Retinal pigment epithelial cell (primary cell): ENCODE measurements at regions not wholly inside any gene's neighbourhood (a gene's known extent, or its start where the extent isn't known, plus 50 kb on each side); places are given as distances from the start of the nearest gene placed in this dataset.
"Not testable (repeated sequence)": the region's sequence is repeated elsewhere in the genome, so short reads cannot be mapped to it uniquely, and the experiment has no call there.

Source experiments
- DNase-seq: peaks from one replicate; pipeline ENCODE4 v3.0.0-alpha.2; 2010; ENCODE audit warnings: low read depth
- H3K4me3 ChIP-seq: 2 replicates; pipeline ENCODE4 v1.5.1; 2011; ENCODE audit warnings: mild to moderate bottlenecking, low read length, control low read depth, moderate library complexity
- TF ChIP-seq, protein P1 (sequence below): conservative IDR thresholded peaks from 2 replicates; pipeline ENCODE4 v1.5.1; 2011; ENCODE audit warnings: low read depth, low read length, control low read depth, inconsistent platforms

DNA sequence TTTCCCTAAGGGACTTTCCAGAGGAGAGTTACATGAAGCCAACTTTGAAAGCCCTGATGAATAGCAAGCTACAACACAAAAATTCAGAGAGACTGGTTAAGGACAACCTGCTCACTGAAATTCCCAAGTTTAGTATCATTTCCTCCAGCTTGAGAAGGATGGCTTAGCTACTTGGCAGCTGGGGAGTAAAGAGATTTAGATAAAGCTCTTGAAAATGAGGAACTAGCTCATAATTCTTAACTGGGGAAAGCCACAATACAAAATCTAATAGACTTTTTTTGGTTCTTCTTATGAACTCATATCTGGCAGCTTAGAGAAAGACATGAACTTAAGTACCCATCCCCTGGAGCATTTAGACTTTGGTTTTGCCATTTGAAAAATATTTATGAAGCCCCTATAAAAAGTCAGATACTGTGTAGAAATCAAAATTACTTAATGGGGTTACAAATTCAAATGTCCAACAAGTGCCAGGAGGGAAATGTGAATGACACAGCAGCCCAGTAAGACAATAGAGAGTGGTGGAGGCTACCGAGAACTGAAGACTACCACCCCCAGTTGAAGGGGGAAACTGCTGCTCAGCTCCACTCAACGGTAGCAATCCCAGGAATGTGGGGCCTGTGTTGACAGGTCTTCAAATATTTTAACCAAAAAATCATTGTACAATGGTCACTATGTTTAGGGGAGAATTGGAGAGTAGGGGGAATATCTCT is 79.4 kb upstream of the ADRB2 start:
- H3K4me3 ChIP-seq, result no peak overlapping the region
- TF ChIP-seq, protein P1, sequence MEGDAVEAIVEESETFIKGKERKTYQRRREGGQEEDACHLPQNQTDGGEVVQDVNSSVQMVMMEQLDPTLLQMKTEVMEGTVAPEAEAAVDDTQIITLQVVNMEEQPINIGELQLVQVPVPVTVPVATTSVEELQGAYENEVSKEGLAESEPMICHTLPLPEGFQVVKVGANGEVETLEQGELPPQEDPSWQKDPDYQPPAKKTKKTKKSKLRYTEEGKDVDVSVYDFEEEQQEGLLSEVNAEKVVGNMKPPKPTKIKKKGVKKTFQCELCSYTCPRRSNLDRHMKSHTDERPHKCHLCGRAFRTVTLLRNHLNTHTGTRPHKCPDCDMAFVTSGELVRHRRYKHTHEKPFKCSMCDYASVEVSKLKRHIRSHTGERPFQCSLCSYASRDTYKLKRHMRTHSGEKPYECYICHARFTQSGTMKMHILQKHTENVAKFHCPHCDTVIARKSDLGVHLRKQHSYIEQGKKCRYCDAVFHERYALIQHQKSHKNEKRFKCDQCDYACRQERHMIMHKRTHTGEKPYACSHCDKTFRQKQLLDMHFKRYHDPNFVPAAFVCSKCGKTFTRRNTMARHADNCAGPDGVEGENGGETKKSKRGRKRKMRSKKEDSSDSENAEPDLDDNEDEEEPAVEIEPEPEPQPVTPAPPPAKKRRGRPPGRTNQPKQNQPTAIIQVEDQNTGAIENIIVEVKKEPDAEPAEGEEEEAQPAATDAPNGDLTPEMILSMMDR, result no peak
- peak; percentile 7 for DNase-seq

DNA sequence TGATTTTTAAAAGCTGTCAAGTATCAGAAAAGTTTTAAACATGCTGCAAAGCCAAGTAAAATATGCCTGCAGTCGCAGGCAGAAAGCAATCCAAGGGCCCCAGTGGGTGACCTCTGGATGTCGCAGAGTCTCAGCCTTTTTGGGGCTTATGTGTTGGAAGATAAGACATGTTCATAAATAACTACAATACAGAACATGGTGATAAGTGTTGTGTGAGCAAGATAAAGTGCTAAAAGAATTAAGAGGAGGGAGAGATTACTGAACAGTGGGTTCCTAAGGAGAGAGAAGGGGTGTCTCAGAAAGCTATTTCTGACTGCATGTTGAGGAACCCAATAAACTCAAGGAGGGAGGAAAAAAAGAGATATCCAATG is 78.9 kb upstream of the ADRB2 start:
- no peak for DNase-seq
- no peak overlapping the region for H3K4me3 ChIP-seq
- TF ChIP-seq, protein P1, result no peak

DNA sequence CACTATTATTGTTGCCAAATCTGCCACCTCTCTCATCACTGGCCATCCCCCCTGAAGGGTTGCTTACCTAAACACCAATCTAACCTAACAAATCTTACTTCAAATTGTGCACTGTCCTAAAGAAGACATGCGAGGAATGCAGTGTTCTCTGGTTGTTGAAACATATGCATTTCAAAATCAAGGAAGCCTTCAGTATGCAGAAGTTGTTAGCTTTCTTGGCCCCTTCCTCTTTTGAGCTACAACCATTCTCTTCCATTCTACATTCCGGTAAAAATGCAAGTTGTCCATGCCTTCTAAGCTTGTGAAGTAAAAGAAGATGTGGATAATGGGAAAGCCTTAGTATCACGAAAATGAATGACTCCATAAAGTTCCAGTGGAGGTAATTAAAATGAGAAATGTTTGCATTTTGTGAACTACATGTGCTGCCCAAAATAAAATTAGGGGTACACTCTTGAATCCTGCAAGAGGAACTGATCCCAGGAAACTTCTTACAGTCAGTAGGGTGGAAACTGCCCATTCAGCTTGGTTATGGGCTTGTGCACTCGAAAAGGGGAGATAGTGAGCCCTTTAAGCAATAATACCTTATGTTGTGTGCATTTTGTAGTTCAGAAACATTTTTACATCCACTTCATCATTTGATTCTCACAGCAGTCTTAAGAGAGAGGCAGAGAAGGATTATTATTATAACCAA is 77.6 kb upstream of the ADRB2 start:
- TF ChIP-seq, protein P1, result no peak
- H3K4me3 ChIP-seq, result no peak overlapping the region
- DNase-seq, result no peak

DNA sequence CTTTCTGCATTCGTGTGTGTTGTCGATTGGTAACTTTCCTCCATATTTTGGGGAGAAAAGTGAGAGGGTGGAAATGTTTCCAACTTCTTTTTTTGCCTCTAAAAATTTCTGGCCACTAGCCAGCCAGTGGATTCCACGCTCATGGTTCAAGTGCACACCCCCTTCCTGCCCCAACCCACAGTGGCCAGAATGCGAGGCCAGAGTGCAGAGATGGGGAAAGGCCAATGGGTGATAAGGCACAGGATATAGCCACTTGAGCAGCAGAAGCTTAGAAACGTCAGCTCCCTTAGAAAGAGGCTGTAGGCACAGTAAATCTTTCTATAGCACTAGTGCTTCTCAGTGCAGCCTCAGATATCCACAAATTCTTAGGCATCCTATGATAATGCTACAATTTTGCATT is 75.8 kb upstream of the ADRB2 start:
- no peak overlapping the region for H3K4me3 ChIP-seq
- TF ChIP-seq, protein P1, result no peak
- DNase-seq, result no peak

DNA sequence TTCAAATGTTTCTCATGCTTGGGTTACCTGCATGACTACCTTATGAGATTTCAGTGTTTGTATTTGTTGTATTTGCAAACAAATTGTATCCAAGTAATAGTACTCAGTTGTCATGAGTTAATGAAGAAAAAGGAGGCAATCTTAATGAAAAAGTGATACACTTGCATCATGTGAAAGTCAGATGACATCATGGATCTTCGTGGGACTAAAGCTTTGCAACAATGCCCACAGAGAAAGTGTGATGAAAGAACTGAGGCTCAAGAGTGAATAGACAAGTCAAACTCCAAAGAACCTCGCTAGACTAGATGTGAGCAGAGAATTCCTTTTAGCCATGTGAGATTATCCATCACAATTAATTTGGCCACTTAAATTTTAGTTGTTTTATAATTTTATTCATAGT is 75.4 kb upstream of the ADRB2 start:
- no peak for DNase-seq
- TF ChIP-seq, protein P1, result no peak
- H3K4me3 ChIP-seq, result no peak overlapping the region

DNA sequence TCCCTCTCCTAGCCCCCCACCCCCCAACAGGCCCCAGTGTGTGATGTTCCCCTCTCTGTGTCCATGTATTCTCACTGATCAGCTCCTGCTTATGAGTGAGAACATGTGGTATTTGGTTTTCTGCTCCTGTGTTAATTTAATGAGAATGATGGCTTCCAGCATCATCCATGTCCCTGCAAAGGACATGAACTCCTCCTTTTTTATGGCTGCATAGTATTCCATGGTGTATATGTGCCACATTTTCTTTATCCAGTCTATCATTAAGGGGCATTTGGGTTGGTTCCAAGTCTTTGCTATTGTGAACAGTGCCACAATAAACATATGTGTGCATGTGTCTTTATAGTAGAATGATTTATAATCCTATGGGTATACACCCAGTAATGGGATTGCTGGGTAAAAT is 74.0 kb upstream of the ADRB2 start:
- DNase-seq, H3K4me3 ChIP-seq: not testable (repeated sequence)

DNA sequence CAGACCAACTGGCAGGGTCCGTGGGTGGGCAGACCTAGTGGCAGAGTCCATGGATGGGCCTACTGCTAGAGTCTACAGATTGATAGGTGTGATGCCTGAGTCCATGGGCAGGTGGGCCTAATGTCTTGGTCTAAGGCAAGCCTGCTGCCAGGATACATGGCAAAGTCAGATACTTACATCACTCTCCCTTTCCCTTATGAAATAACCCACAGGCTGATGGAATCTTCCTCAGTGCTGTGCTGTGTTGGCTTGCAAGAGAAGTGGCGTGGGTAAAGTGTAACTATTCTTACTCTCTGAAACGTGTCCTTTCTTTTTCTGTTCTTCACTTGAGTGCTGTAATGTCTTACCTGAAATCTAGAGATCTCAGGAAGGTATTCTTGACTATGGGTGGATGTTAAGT is 67.3 kb upstream of the ADRB2 start:
- DNase-seq, result no peak
- H3K4me3 ChIP-seq, result no peak overlapping the region
- TF ChIP-seq, protein P1, result no peak
